SK-N-SH (cell line): ENCODE measurements at regions not wholly inside any gene's neighbourhood (a gene's known extent, or its start where the extent isn't known, plus 50 kb on each side); places are given as distances from the start of the nearest gene placed in this dataset.

ENCODE experiments used
- CTCF ChIA-PET: fragments of 300-600, 350-600 bp; formaldehyde crosslinking; extraction: SDS; loops from one replicate; lab custom pipeline; 2021; lab: Yijun Ruan, JAX
- POLR2A ChIA-PET: fragments of 350-600 bp; sonication (Branson Sonifier 250); formaldehyde crosslinking; extraction: SDS; loops from one replicate; lab custom pipeline; 2020; ENCODE audit warnings: antibody characterized with exemption, inconsistent platforms; lab: Yijun Ruan, JAX
- DNase-seq: peaks from one replicate; pipeline ENCODE4 v3.0.0; 2012
- H2AFZ ChIP-seq: fragments of 200-600 bp; sonication (generic); 2 replicates; pipeline ENCODE4 v1.8.1; 2016; ENCODE audit warnings: antibody characterized with exemption, mild to moderate bottlenecking, low read depth
- H3F3A ChIP-seq: fragments of 200-600 bp; sonication (generic); replicated peaks from 2 replicates; pipeline ENCODE3; 2016; ENCODE audit warnings: antibody characterized with exemption, mild to moderate bottlenecking; ENCODE audit not compliant: insufficient read depth
- H3K27ac ChIP-seq, 2 experiments: fragments of 200-500 bp in 1 of 2; fragments of 200-600 bp in 1 of 2; sonication (Bioruptor generic) in 1 of 2; sonication (generic), shearing (Covaris generic) in 1 of 2; 2 replicates each; pipeline versions ENCODE4 v1.5.1 to v1.6.1; 2014 to 2016; ENCODE audit warnings: low read depth in 2 of 2, inconsistent platforms in 1 of 2, low read length in 1 of 2, mild to moderate bottlenecking in 1 of 2, mixed read lengths in 1 of 2
- H3K27me3 ChIP-seq: fragments of 200-600 bp; sonication (generic), shearing (Covaris generic); 2 replicates; pipeline ENCODE4 v1.6.1; 2016; ENCODE audit warnings: mixed run types; ENCODE audit not compliant: insufficient read depth
- H3K36me3 ChIP-seq, 2 experiments: fragments of 200-500 bp in 1 of 2; fragments of 200-600 bp in 1 of 2; sonication (Bioruptor generic) in 1 of 2; sonication (generic) in 1 of 2; replicated peaks in 1 of 2; 2 replicates each; pipeline versions ENCODE3 to v1.5.1; 2014 to 2016; ENCODE audit warnings: low read length in 1 of 2, mild to moderate bottlenecking in 1 of 2; ENCODE audit not compliant: insufficient read depth in 2 of 2, control insufficient read depth in 1 of 2
- H3K4me1 ChIP-seq, 2 experiments: fragments of 200-500 bp in 1 of 2; fragments of 200-600 bp in 1 of 2; sonication (Bioruptor generic) in 1 of 2; sonication (generic), shearing (Covaris generic) in 1 of 2; 2 replicates each; pipeline versions ENCODE4 v1.5.1 to v1.6.1; 2014 to 2016; ENCODE audit warnings: low read depth in 1 of 2, low read length in 1 of 2, mixed run types in 1 of 2; ENCODE audit not compliant: insufficient read depth in 2 of 2, control insufficient read depth in 1 of 2
- H3K4me2 ChIP-seq: fragments of 200-600 bp; sonication (generic), shearing (Covaris generic); 2 replicates; pipeline ENCODE4 v1.6.1; 2017; ENCODE audit warnings: mixed run types
- H3K4me3 ChIP-seq, 2 experiments: fragments of 200-500 bp in 1 of 2; fragments of 200-600 bp in 1 of 2; sonication (Bioruptor generic) in 1 of 2; sonication (generic), shearing (Covaris generic) in 1 of 2; 2 replicates each; pipeline versions ENCODE4 v1.5.1 to v1.8.1; 2014 to 2016; ENCODE audit warnings: low read depth in 2 of 2, inconsistent platforms in 1 of 2, low read length in 1 of 2, mild to moderate bottlenecking in 1 of 2, mixed read lengths in 1 of 2, moderate library complexity in 1 of 2
- H3K79me2 ChIP-seq: fragments of 200-600 bp; sonication (generic); 2 replicates; pipeline ENCODE4 v1.8.1; 2017; ENCODE audit warnings: mild to moderate bottlenecking; ENCODE audit not compliant: insufficient read depth
- H3K9ac ChIP-seq: fragments of 200-600 bp; sonication (generic); 2 replicates; pipeline ENCODE4 v1.6.1; 2017; ENCODE audit warnings: mixed run types
- H3K9me2 ChIP-seq: fragments of 200-600 bp; sonication (generic); 2 replicates; pipeline ENCODE4 v1.6.1; 2017; ENCODE audit warnings: mixed run types
- H3K9me3 ChIP-seq: fragments of 200-600 bp; sonication (generic); 2 replicates; pipeline ENCODE4 v1.6.1; 2017; ENCODE audit warnings: mixed run types, mild to moderate bottlenecking, moderate library complexity
- H4K20me1 ChIP-seq: fragments of 200-600 bp; sonication (generic); 2 replicates; pipeline ENCODE4 v1.6.1; 2017; ENCODE audit warnings: mild to moderate bottlenecking, mixed run types; ENCODE audit not compliant: insufficient read depth
- EP300 ChIP-seq, 2 experiments: IDR thresholded peaks; 2 replicates each; pipeline versions ENCODE4 v1.4.0 to v1.6.1; 2012; ENCODE audit warnings: borderline replicate concordance in 1 of 2, low read depth in 1 of 2, low read length in 1 of 2
- EZH2phosphoT487 ChIP-seq: fragments of 200-600 bp; sonication (generic); IDR thresholded peaks from 2 replicates; pipeline ENCODE4 v1.6.1; 2017; ENCODE audit warnings: low read depth, mixed run types, mild to moderate bottlenecking, antibody characterized with exemption, moderate library complexity, borderline replicate concordance
- FOXM1 ChIP-seq: IDR thresholded peaks from 2 replicates; pipeline ENCODE4 v1.4.0; 2012; ENCODE audit warnings: low read depth, mild to moderate bottlenecking
- NFIC ChIP-seq: IDR thresholded peaks from 2 replicates; pipeline ENCODE4 v1.4.0; 2012; ENCODE audit warnings: borderline replicate concordance
- POLR2AphosphoS5 ChIP-seq: IDR thresholded peaks from 2 replicates; pipeline ENCODE4 v1.6.1; 2012; ENCODE audit warnings: low read depth, low read length
- RAD21 ChIP-seq: IDR thresholded peaks from 2 replicates; pipeline ENCODE4 v1.6.1; 2012; ENCODE audit warnings: mild to moderate bottlenecking, low read length
- SMC3 ChIP-seq: IDR thresholded peaks from 2 replicates; pipeline ENCODE4 v1.6.1; 2012; ENCODE audit warnings: low read depth, low read length, improper control_type of control experiment
- TCF12 ChIP-seq: IDR thresholded peaks from 2 replicates; pipeline ENCODE4 v1.4.0; 2012
- WGBS: methylation state at CpG from one replicate; pipeline ENCODE4 v1.1.6; 2017; ENCODE audit warnings: low lambda C conversion rate; 5-methylcytosine and 5-hydroxymethylcytosine counted together
- TF ChIP-seq, protein P1 (sequence below): fragments of 150-350 bp; IDR thresholded peaks from 2 replicates; pipeline ENCODE4 v1.6.1; 2016; ENCODE audit warnings: mild to moderate bottlenecking, low read depth, low read length
- TF ChIP-seq, protein P2 (sequence below): IDR thresholded peaks from 2 replicates; pipeline ENCODE4 v1.4.0; 2012; ENCODE audit warnings: low read depth, borderline replicate concordance
- TF ChIP-seq, protein P3 (sequence below): IDR thresholded peaks from 2 replicates; pipeline ENCODE4 v1.4.0; 2012; ENCODE audit warnings: low read depth
- TF ChIP-seq, protein P4 (sequence below): fragments of 200-600 bp; sonication (generic); IDR thresholded peaks from 2 replicates; pipeline ENCODE4 v1.6.1; 2017; ENCODE audit warnings: antibody characterized with exemption, mild to moderate bottlenecking, moderate library complexity

DNA sequence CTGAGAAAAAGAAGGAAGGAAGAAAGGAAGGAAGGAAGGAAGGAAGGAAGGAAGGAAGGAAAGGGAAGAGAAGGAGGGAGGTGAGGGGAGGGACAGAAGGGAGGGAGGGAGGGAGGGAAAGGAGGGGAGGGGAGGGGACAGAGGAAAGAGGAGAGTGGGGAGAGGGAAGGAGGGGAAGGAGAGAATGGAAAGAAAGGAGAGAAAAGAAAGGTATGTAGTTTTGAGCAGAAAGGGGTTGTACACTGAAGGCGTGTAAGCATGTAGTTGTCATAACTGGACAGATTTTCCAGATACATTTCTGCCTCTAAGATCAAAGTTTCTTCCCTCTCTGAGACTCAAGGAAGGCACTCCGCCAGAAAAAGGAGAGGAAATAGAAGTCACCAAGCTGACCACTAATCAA lies 113.4 kb upstream of the KBTBD8 start:
- H3F3A ChIP-seq, result no peaks in the 10 kb centered on the region
- H3K79me2 ChIP-seq, result no peaks in the 10 kb centered on the region
- CTCF ChIA-PET, result no interaction called here
- no peak overlapping the region for H3K9ac ChIP-seq
- H3K27me3 ChIP-seq, result no peaks in the 10 kb centered on the region
- H2AFZ ChIP-seq, result no peak overlapping the region
- no peak overlapping the region for H3K4me3 ChIP-seq
- POLR2A ChIA-PET, result no interaction called here
- no peaks in the 10 kb centered on the region for H3K4me1 ChIP-seq
- H3K36me3 ChIP-seq, result no peaks in the 10 kb centered on the region
- H3K4me2 ChIP-seq, result no peak overlapping the region
- DNase-seq, result no peak
- TF ChIP-seq FOXM1 (no peak), RAD21 (no peak), EZH2phosphoT487 (no peak)
- TF ChIP-seq, protein P1, sequence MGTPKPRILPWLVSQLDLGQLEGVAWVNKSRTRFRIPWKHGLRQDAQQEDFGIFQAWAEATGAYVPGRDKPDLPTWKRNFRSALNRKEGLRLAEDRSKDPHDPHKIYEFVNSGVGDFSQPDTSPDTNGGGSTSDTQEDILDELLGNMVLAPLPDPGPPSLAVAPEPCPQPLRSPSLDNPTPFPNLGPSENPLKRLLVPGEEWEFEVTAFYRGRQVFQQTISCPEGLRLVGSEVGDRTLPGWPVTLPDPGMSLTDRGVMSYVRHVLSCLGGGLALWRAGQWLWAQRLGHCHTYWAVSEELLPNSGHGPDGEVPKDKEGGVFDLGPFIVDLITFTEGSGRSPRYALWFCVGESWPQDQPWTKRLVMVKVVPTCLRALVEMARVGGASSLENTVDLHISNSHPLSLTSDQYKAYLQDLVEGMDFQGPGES, result no peak
- TF ChIP-seq, protein P2, sequence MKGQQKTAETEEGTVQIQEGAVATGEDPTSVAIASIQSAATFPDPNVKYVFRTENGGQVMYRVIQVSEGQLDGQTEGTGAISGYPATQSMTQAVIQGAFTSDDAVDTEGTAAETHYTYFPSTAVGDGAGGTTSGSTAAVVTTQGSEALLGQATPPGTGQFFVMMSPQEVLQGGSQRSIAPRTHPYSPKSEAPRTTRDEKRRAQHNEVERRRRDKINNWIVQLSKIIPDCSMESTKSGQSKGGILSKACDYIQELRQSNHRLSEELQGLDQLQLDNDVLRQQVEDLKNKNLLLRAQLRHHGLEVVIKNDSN, result no peak
- 34% methylated on average over 2 of the region's 2 CpGs for WGBS
- no peaks in the 10 kb centered on the region for H3K9me3 ChIP-seq
- H4K20me1 ChIP-seq, result no peaks in the 10 kb centered on the region
- no peaks in the 10 kb centered on the region for H3K9me2 ChIP-seq
- no peak overlapping the region for H3K27ac ChIP-seq

DNA sequence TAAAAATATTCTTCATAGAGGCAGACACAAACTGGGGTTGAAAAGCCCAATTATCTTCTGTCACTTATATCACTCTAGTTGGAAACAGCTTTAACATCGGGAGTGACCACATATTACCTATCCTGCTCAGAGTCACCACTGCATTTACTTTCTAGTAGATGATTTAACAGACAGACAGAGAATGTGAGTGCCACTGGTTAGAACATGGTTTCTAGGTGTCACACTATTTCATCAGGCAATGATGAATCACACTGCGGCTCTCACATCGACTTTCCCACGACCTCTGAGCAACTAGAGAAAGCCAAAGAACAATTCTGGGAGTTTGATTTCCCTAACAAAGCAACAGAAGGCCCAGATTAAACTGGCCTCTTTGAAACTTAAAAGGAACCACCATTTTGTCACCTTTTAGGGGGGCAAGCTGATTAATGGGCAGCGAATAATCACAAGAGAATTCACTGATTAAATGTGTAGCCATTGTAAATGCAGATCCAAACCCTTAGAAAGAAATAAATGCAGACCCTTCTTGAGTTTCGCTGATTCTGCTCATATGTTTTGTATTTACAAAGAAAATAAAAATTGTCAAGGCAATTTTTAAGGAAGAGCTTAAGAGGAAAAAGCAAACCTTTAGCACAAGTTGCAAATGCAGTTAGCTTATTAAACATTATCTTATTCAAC lies 112.6 kb upstream of the KBTBD8 start:
- no peak for DNase-seq
- 29% methylated on average over 6 of the region's 6 CpGs for WGBS

More for the DNA sequence above, 112.6 kb upstream of the KBTBD8 start:
- Histone ChIP-seq H3K27me3 (no peaks in the 10 kb centered on the region), H3K27ac (no peak overlapping the region), H2AFZ (no peak overlapping the region), H3K4me1 (no peaks in the 10 kb centered on the region), H3K4me2 (no peak overlapping the region), H3K79me2 (no peaks in the 10 kb centered on the region), H3K9me3 (no peaks in the 10 kb centered on the region), H3K4me3 (no peak overlapping the region), H3K9ac (no peak overlapping the region), H3K9me2 (no peaks in the 10 kb centered on the region), H3F3A (no peaks in the 10 kb centered on the region), H4K20me1 (no peaks in the 10 kb centered on the region), H3K36me3 (no peaks in the 10 kb centered on the region)
- TF ChIP-seq EP300 (IDR thresholded peaks at IDR 0.05; ENCODE audit: borderline replicate concordance in 1 of 2, low read depth in 1 of 2, low read length in 1 of 2), result no peak
- TF ChIP-seq NFIC, result no peak
- TF ChIP-seq TCF12, result no peak
- TF ChIP-seq, protein P3, sequence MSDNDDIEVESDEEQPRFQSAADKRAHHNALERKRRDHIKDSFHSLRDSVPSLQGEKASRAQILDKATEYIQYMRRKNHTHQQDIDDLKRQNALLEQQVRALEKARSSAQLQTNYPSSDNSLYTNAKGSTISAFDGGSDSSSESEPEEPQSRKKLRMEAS, result no peak
- no peak for TF ChIP-seq POLR2AphosphoS5
- TF ChIP-seq, protein P4, sequence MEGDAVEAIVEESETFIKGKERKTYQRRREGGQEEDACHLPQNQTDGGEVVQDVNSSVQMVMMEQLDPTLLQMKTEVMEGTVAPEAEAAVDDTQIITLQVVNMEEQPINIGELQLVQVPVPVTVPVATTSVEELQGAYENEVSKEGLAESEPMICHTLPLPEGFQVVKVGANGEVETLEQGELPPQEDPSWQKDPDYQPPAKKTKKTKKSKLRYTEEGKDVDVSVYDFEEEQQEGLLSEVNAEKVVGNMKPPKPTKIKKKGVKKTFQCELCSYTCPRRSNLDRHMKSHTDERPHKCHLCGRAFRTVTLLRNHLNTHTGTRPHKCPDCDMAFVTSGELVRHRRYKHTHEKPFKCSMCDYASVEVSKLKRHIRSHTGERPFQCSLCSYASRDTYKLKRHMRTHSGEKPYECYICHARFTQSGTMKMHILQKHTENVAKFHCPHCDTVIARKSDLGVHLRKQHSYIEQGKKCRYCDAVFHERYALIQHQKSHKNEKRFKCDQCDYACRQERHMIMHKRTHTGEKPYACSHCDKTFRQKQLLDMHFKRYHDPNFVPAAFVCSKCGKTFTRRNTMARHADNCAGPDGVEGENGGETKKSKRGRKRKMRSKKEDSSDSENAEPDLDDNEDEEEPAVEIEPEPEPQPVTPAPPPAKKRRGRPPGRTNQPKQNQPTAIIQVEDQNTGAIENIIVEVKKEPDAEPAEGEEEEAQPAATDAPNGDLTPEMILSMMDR, result no peak
- no peak for TF ChIP-seq SMC3
- POLR2A ChIA-PET, result no interaction called here
- CTCF ChIA-PET, result no interaction called here
